ENCODE measurements at regions not wholly inside any gene's neighbourhood (a gene's known extent, or its start where the extent isn't known, plus 50 kb on each side); places are given as distances from the start of the nearest gene placed in this dataset.

- TF ChIP-seq EZH2phosphoT487 (IDR thresholded peaks at IDR 0.05) (no peak), EZH2 (IDR thresholded peaks at IDR 0.05) (no peak), CTCF (IDR thresholded peaks at IDR 0.05) (no peak)
- DNase-seq (ENCODE audit: low spot score): no peak
- no peaks in the 10 kb centered on the region for H3K79me2 ChIP-seq (ENCODE audit: low read depth)
- no peak overlapping the region for H3K27ac ChIP-seq
- H3K9ac ChIP-seq: no peak overlapping the region
- no peak overlapping the region for H3K4me3 ChIP-seq
- no peak overlapping the region for H3K4me2 ChIP-seq
- Mint-ChIP-seq H3K36me3 (no peaks in the 10 kb centered on the region), H3K4me3 (no peak overlapping the region), H3K27me3 (ENCODE audit: insufficient read depth, low read depth) (peaks cover 2% of the 10 kb centered on the region), H3K4me1 (no peaks in the 10 kb centered on the region), H3K9me3 (no peaks in the 10 kb centered on the region), H3K27ac (no peak overlapping the region)
- no peaks in the 10 kb centered on the region for H3K4me1 ChIP-seq
- no peaks in the 10 kb centered on the region for H3K27me3 ChIP-seq
- no peaks in the 10 kb centered on the region for H3K9me3 ChIP-seq (ENCODE audit: low read depth)
- H3K36me3 ChIP-seq: no peaks in the 10 kb centered on the region
- peaks cover 3% of the 10 kb centered on the region for H3F3A ChIP-seq (ENCODE audit: low read depth)
- no peaks in the 10 kb centered on the region for H4K20me1 ChIP-seq (ENCODE audit: low read depth)
- no peak overlapping the region for H2AFZ ChIP-seq (replicated peaks)
Measured at GRCh38 chr14:86442135-86442534, 912.2 kb downstream of the FLRT2 start.

- H3K36me3 Mint-ChIP-seq: no peaks in the 10 kb centered on the region
- Histone ChIP-seq H3K9me3 (ENCODE audit: low read depth) (no peaks in the 10 kb centered on the region), H4K20me1 (ENCODE audit: low read depth) (no peaks in the 10 kb centered on the region), H3K27ac (no peak overlapping the region), H3K36me3 (no peaks in the 10 kb centered on the region), H3K4me1 (no peaks in the 10 kb centered on the region), H3K4me3 (no peak overlapping the region), H3F3A (ENCODE audit: low read depth) (no peaks in the 10 kb centered on the region), H3K4me2 (no peak overlapping the region), H3K79me2 (ENCODE audit: low read depth) (no peaks in the 10 kb centered on the region), H2AFZ (replicated peaks) (peak overlapping the region; percentile 40), H3K27me3 (no peaks in the 10 kb centered on the region), H3K9ac (no peak overlapping the region)
- H3K27me3 Mint-ChIP-seq (ENCODE audit: insufficient read depth, low read depth): peaks cover 2% of the 10 kb centered on the region
- TF ChIP-seq CTCF (IDR thresholded peaks at IDR 0.05): no peak
- no peak for TF ChIP-seq EZH2phosphoT487 (IDR thresholded peaks at IDR 0.05)
- TF ChIP-seq EZH2 (IDR thresholded peaks at IDR 0.05): no peak
- DNase-seq (ENCODE audit: low spot score): no peak
- H3K9me3 Mint-ChIP-seq: no peaks in the 10 kb centered on the region
- no peak overlapping the region for H3K4me3 Mint-ChIP-seq
- no peaks in the 10 kb centered on the region for H3K4me1 Mint-ChIP-seq
- H3K27ac Mint-ChIP-seq: no peak overlapping the region
Measured at GRCh38 chr14:86430853-86431252, 900.9 kb downstream of the FLRT2 start.

GRCh38 chr14:86423214-86423613 is 893.3 kb downstream of the FLRT2 start:
- Histone ChIP-seq H2AFZ (replicated peaks) (no peak overlapping the region), H4K20me1 (ENCODE audit: low read depth) (no peaks in the 10 kb centered on the region), H3K4me1 (no peaks in the 10 kb centered on the region), H3K27ac (no peak overlapping the region), H3K9ac (no peak overlapping the region), H3F3A (ENCODE audit: low read depth) (no peaks in the 10 kb centered on the region), H3K9me3 (ENCODE audit: low read depth) (no peaks in the 10 kb centered on the region), H3K79me2 (ENCODE audit: low read depth) (no peaks in the 10 kb centered on the region), H3K4me2 (no peak overlapping the region), H3K27me3 (no peaks in the 10 kb centered on the region), H3K36me3 (no peaks in the 10 kb centered on the region), H3K4me3 (no peak overlapping the region)
- no peak for DNase-seq (ENCODE audit: low spot score)
- Mint-ChIP-seq H3K27ac (no peak overlapping the region), H3K4me3 (no peak overlapping the region), H3K27me3 (ENCODE audit: insufficient read depth, low read depth) (no peaks in the 10 kb centered on the region), H3K36me3 (no peaks in the 10 kb centered on the region), H3K4me1 (no peaks in the 10 kb centered on the region), H3K9me3 (no peaks in the 10 kb centered on the region)
- TF ChIP-seq EZH2 (IDR thresholded peaks at IDR 0.05) (no peak), CTCF (IDR thresholded peaks at IDR 0.05) (no peak), EZH2phosphoT487 (IDR thresholded peaks at IDR 0.05) (no peak)

GRCh38 chr14:86420131-86420530 is 890.2 kb downstream of the FLRT2 start:
- H3K27ac Mint-ChIP-seq: no peak overlapping the region
- no peaks in the 10 kb centered on the region for H3K4me1 Mint-ChIP-seq
- H4K20me1 ChIP-seq (ENCODE audit: low read depth): no peaks in the 10 kb centered on the region
- H3K4me3 Mint-ChIP-seq: no peak overlapping the region
- H3K27ac ChIP-seq: no peak overlapping the region
- H3F3A ChIP-seq (ENCODE audit: low read depth): no peaks in the 10 kb centered on the region
- no peaks in the 10 kb centered on the region for H3K4me1 ChIP-seq
- no peaks in the 10 kb centered on the region for H3K27me3 Mint-ChIP-seq (ENCODE audit: insufficient read depth, low read depth)
- no peaks in the 10 kb centered on the region for H3K9me3 ChIP-seq (ENCODE audit: low read depth)
- no peak overlapping the region for H3K4me2 ChIP-seq
- no peak for DNase-seq (ENCODE audit: low spot score)
- H3K9me3 Mint-ChIP-seq: peaks cover under 1% of the 10 kb centered on the region
- H3K27me3 ChIP-seq: no peaks in the 10 kb centered on the region
- no peaks in the 10 kb centered on the region for H3K36me3 Mint-ChIP-seq
- H3K36me3 ChIP-seq: no peaks in the 10 kb centered on the region
- no peaks in the 10 kb centered on the region for H3K79me2 ChIP-seq (ENCODE audit: low read depth)
- H2AFZ ChIP-seq (replicated peaks): no peak overlapping the region
- no peak overlapping the region for H3K4me3 ChIP-seq
- no peak overlapping the region for H3K9ac ChIP-seq
- no peak for TF ChIP-seq EZH2 (IDR thresholded peaks at IDR 0.05)
- no peak for TF ChIP-seq CTCF (IDR thresholded peaks at IDR 0.05)
- TF ChIP-seq EZH2phosphoT487 (IDR thresholded peaks at IDR 0.05): no peak

Measured in neural progenitor cell (in vitro differentiated cells).